GM12873 (cell line): ENCODE measurements at regions not wholly inside any gene's neighbourhood (a gene's known extent, or its start where the extent isn't known, plus 50 kb on each side); places are given as distances from the start of the nearest gene placed in this dataset.

Experiments used
- TF ChIP-seq, protein P1 (sequence below): IDR thresholded peaks from 2 replicates; pipeline ENCODE4 v1.5.1; 2012; ENCODE audit warnings: low read depth, mild to moderate bottlenecking, moderate library complexity, low read length, control low read depth; ENCODE audit not compliant: insufficient read depth; ENCODE audit errors: missing control alignments

DNA sequence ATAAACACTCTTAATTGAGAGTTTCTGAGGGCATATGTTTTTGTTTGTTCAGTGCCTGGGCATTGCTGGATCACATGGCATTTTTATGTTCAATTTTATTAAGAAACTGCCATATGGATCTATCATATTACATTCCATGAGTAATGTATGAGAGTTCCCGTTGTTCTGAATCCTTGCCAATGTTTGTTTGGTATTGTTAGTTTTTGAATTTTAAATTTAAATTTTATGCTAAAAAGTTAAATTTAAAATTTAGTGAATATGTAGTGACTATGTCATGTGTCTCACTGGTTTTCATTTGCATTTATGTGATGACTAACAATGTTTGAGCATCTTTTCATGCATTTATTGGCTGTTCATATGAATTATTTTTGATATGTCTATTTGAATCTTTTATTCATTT lies 54.8 kb upstream of the GEMIN8 start:
- TF ChIP-seq, protein P1, sequence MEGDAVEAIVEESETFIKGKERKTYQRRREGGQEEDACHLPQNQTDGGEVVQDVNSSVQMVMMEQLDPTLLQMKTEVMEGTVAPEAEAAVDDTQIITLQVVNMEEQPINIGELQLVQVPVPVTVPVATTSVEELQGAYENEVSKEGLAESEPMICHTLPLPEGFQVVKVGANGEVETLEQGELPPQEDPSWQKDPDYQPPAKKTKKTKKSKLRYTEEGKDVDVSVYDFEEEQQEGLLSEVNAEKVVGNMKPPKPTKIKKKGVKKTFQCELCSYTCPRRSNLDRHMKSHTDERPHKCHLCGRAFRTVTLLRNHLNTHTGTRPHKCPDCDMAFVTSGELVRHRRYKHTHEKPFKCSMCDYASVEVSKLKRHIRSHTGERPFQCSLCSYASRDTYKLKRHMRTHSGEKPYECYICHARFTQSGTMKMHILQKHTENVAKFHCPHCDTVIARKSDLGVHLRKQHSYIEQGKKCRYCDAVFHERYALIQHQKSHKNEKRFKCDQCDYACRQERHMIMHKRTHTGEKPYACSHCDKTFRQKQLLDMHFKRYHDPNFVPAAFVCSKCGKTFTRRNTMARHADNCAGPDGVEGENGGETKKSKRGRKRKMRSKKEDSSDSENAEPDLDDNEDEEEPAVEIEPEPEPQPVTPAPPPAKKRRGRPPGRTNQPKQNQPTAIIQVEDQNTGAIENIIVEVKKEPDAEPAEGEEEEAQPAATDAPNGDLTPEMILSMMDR = no peak

GRCh38 chrX:14083783-14084182 lies 54.1 kb upstream of the GEMIN8 start:
- TF ChIP-seq, protein P1 = no peak

DNA sequence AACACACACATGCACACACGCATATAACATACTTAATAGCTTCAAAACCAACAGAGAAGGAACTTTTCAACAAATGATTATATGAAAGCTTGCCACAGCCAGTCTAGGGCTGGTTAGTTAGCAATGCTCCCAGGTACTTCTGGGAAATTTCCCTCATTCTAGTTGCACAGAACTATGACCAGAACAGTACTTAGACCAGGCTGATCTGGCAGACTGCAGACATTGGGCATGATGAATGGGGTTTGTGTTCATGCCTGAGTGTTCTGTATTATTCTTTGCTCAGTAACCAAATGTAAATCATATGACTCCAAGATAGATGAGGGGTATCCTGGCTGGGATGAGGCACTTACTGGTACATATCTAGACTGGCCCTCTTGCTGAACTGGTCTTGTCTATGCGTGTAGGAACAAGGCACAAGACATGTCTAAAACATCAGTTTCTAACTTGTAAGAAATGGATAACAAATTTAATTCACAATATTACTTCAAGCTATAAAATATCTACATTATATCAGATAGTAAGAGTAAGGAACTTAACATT lies 50.3 kb upstream of the GEMIN8 start:
- TF ChIP-seq, protein P1 = no peak
